DMS79 treated with DMSO at 0.1 percent for 48 hours (cell line): ENCODE measurements at regions not wholly inside any gene's neighbourhood (a gene's known extent, or its start where the extent isn't known, plus 50 kb on each side); places are given as distances from the start of the nearest gene placed in this dataset.
"Not testable (repeated sequence)": the region's sequence is repeated elsewhere in the genome, so short reads cannot be mapped to it uniquely, and the experiment has no call there.

Experiments
- DNase-seq: peaks from one replicate; lab custom pipeline; 2025; lab: John Stamatoyannopoulos, UW

DNA sequence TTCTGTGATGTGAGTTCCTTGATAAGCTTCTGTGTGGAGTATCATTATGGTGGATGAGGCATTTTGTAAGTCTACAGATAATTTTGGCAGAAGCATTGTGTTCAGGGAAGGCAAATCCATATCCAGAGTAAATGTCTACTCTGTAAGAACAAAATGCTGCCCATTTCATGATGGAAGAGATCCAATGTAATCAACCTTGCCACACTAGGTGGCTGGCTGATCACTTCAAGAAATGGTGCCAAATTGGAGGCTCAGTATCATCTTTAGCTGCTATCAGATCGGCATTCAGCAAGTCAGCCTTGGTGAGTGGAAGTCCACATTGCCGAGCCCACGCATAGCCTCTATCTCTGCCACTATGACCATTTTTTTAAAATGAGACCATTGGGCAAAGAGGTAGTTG, 565.8 kb upstream of the USP24 start:
- DNase-seq = no peak

DNA sequence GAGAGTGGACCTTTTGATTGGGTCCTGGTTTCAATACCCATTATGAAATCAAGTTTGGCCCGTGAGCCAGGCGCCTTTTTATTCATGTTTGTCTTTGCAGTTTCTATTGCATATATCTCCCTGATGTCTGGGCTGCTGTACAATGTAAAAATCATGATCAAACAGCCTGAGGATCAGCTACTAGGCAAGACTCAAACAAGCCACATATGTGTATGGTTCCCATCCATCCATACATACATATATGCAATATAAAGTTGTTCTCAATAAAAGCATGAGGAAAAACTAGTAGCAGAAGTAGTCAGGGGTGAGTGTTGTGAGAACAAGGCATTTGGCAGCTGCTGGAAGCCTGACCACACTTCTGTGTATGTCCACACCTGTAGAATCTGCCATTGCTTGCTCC, 562.4 kb upstream of the USP24 start:
- DNase-seq = no peak

DNA sequence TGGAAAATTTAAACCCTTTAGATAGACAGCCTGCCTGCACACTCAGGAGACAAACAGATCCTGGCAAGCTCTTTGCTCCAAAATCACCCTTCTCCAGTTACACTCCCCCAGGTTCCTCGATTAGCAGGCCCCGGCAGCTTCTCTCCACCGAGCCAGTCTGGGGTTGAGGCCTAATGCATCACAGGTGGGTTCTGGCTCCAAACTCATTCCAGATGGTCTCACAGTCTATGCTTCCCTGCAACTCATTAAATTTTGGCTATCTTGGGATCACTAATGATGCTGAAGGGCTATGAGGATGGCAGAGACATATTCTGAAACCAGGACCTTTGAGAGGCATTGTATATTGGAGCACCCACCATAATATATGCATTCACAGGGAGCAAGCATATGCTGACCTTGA, 559.8 kb upstream of the USP24 start:
- no peak for DNase-seq

DNA sequence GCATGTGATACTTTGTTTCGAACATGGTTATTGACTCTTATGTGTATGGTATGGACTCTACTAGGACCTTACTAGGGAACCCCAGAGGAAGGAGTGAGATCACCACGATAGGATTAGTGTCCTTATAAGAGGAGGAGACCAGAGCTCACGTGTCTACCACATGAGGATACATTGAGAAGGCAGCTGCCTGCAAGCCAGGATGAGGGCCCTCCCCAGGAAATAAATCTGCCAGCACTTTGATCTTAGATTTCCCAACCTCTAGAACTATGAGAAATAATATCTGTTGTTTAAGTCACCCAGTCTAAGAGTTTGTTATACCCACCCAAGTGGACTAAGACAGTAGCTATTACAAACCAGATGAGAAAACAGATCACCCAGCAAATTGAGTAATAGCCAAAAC, 559.3 kb upstream of the USP24 start:
- DNase-seq = no peak

DNA sequence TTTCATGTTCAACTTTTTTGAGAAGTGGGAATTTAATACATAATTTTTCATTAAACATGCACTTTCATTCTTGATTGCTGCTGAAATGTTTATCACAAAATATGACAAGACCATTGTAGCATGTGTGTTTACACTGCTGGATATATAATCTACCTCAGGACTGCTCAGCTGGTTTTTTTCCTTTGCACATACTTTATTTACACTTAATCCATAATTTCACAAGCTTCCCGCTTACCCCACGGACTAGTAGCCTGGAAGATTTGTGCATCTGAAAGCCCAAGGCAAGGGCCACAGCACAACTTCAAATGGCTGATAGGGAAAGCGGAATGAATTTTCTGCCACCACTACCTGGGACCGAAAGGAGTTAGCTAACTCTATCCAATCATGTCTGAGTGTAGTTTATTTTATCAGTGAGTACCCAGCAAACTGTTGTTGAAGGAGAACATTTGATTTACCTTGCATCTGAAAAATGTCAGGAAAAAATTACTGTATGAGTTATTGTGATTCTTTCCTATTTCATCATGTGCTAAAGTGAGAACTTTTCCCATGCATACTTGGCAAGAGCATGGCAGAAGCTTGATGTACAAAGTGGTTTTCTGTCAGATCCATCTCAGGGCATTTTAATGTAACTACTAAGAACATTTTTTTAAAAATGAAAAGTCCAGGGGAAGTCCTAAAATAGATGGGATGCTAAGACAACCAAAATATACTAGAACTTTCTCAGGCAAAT, 558.2 kb upstream of the USP24 start:
- DNase-seq = no peak

DNA sequence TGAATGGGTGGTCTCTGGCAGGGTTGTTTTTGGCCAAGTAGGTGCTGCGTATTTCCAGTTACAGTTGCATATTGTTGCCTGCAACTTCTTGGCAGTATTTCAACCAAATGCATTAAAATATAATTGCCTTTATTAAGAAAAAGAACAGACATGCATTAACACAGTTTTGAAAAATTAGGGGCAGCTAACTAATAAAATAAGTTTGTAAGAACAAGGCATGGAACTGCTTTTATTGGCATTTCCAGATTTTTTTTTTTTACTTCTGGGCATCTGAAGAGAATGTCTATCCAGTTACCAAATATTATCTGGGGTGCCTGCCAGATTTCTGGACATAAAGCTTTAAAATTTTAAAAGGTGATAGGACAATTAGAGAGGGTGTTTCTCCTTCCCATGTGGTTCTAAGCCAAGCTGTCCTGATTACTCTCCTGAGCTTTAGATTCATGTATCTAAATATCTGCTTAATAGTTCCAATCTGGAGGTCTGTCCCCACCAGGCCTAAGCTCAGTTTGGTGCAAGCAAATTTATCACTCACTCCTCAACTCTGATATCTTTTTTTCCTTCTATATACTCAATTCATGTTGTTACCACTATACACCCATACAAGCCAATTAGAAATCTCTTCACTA, 553.3 kb upstream of the USP24 start:
- DNase-seq = no peak

DNA sequence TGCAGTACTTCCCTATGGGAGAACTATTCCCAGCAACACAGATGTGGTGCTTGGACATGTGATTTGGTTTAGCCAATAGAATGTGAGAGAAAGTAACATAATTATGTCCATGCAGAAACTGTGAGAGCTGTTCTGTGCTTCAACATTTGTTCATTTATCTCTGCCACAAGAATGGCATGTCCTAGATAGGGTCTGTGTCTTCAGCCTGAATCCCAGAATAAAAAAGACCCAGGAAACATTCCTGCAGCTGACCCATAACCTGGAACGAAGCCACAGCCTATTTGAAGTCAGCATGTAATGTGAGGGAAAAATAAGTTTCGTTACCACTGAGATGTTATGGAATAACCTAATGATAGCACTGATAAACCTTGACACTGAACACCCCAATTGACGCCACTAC, 552.0 kb upstream of the USP24 start:
- DNase-seq = no peak

DNA sequence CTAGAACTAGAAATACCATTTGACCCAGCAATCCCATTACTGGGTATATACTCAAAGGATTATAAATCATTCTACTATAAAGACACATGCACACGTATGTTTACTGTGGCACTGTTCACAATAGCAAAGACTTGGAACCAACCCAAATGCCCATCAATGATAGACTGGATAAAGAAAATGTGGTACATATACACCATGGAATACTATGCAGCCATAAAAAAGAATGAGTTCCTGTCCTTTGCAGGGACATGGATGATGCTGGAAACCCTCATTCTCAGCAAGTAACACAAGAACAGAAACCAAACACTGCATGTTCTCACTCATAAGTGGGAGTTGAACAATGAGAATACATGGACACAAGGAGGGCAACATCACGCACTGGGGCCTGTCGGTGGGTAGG, 550.3 kb upstream of the USP24 start:
- DNase-seq = not testable (repeated sequence)

DNA sequence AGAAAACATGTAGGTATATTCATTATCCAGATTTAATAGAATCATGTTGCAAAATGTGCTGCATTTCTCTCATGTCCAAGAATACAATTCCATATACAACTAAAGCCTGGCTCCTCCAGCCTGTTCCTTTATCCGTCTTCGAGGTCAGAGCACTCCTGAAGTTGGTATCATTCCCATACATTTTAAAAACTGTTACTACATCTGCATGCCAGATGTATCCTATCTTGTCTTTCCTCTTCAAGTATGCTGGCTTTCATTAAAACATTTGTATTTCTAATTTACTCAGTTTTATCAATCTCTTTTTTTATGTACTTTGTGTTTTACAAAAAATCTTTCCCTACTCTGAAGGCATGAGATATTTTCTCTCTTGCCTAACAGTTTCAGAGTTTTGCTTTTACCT, 536.6 kb upstream of the USP24 start:
- DNase-seq = no peak

DNA sequence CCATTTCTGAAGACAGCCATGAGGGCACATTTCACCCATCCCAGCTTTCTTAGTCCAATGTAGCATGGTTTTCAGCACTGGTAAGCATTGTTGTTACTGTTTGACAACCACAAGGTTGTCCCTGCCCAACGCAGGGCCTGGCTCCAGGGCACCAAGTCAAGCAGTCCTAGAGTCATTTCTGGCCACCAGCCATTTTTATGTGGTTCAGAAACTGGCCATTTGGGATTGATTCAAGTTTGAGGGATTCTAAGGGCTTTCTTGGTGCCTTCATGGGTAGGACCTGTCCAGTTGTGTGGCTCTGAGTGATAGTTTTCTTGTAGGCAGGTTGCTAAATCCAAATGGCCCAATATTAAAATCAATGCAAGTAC, 535.4 kb upstream of the USP24 start:
- no peak for DNase-seq

DNA sequence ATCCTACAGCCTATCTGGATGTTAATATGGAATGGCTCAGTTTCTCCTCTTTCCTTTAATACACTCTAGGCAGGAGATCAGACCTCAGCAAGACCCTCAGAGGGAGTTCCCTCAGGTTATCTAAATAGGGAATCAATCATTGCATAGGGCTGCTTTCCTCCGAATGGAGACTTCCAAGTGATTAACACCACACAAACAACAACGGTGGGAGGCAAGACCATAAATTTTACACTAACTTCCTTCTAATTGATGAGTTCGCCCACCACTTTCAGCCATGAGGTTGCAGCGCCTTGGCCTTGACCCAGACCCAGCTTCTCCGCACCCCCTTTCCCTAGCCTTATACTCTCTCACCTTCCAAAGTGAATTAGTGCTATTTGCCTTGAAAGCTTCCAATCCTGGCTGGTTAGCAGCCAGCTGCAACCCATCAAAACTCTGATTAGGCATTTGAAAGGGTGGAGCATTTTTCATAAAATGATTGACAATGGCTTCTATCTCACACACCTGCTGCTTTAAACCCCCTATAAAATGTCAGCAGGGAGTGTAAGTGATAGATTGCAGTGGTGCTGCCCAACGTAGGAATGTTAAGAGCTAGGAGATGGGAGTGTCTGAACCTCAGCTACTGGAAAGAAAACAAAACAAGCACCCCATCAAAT, 534.9 kb upstream of the USP24 start:
- DNase-seq = no peak

DNA sequence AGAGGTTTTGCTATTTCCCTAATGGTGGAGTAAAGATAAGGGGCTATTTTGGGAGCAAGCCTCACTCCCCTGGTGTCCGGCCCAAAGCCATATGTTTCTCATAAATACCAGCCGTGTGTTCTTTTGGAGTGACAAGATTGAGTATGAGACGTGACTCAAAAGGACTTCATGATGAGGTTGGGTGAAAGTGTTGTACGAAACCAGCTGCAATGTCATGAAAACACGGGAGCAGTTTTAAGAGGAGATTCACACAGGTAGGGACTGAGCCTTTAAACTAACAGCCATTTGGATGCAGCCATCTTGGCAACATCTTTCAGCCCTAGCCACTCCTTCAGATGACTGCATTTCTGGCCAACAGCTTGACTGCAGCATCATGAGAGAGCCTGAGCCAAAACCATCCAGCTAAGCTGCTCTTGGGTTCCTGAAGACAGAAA, 532.3 kb upstream of the USP24 start:
- DNase-seq = no peak

DNA sequence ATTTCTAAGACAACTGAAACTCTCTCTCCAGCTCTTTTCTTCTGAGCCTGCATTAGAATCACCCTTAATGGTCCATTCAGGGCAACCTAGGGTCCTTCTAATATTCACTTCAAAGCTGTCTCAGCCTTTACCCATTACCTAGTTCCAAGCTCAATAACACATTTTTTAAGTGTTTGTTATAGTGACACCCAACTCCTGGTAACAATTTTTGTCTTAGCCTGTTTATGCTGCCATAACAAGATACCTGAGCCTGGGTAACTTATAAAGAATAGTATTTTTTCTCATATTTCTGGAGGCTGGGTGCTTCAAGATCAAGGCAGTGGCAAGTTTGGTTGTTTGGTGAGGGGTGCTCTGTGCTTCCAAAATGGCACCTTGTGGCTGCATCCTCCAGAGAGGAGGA, 531.5 kb upstream of the USP24 start:
- DNase-seq = no peak

DNA sequence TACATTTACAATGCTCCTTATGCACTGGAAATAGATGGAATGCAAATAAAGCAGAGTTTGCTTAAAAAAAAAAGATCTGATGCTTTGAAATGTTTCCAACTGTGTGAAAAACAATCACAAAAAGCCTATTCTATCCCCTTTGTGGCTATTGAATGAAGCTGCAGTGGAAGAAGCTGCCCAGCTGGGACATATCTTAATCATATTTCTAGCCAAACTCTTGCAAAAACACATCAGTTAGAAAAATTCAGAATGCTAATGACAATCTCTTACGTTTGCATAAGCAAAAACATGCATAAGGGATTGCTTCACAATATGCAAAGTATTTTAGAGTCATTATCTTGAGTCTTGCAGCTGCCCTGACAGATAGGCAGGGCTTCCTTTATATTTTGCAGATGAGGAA, 526.4 kb upstream of the USP24 start:
- DNase-seq = no peak

DNA sequence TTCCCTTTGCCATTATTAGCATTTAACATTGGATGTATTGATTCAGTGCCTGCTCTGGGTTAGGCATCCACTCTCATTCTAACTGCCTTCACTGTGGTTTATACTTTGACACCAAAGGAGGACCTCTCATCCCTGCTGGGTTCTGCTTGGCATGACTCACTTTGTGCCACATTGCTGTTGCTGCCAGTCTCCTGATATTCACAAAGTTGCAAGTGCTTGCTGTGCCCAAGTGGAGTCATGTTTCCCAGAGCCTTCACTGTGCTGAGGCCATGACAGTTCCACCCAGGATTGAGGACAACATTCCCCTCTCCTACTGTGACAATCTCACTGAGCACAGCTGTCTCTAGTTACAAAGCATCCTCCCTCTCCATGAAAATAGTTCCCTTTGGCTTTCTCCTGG, 519.9 kb upstream of the USP24 start:
- DNase-seq = no peak

DNA sequence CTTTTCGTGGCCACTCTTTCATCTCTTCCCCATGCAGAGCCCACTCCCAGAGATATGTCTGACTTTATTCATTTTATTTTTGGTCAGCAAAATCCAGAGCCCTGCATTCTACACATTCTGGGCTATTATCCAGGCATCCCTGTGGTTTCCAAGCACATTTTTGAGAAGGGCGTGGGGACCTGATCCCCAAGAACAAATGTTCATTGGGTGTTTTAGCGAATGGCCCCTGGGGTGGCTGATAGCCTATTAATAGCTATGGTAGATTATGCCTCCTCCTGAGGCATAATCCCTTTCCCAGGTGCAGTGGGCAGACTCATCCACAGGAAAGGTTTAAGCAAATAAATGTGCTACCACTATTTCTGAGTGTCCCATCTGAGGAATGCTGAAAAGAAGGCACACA, 511.8 kb upstream of the USP24 start:
- DNase-seq = no peak

DNA sequence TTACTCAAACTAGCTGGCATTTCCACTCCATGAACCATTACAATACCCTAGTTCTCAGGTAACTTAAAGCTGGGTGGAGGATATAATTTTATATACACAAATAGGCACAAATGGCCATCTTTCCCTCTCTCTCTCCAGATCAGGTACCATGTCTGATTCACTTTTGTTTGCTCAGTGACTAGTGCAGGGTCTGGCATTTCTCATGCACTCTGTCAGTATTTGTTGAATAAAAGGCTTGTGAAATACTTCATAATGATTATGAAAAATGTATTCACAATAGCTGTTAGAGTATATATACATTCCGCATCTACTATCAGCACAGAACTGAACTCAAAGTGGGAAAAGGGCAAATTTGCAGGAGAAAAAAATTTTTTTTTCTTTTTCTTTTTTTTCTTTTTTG, 510.2 kb upstream of the USP24 start:
- no peak for DNase-seq

DNA sequence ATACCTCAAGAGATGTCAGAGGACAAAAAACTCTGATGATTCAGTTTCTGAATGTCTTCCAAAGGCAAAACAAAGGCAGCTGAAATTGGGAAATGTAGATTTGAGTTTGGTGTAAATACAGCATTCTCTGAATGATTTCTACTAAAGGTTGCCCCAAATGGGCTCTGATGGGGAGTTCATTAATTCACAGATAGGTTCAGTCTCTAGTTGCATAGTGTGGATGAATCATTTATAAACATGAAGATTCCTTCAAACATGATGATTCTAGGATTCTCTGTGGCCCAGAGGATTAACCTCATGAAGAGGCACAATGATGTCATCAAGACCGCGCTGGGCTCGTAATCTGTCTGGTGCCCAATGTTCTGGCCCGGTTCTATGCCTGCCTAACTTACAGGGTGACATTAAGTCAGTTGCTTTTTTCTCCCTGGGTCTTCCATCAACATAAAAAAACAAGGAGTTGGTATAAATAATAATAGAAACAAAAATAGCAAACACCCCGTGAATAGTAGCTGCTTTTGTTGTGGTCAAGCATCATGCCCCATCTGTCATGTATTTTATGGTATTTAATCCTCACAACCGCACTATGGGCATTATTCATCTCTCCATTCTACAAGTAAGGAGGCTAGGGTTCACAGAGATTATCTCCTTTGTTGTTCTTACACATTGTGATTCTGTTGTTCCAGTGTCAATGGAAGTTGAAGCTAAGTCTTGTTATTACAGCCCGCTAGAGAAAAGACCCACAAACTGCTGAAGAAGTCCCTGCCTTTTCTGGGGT, 509.6 kb upstream of the USP24 start:
- no peak for DNase-seq

DNA sequence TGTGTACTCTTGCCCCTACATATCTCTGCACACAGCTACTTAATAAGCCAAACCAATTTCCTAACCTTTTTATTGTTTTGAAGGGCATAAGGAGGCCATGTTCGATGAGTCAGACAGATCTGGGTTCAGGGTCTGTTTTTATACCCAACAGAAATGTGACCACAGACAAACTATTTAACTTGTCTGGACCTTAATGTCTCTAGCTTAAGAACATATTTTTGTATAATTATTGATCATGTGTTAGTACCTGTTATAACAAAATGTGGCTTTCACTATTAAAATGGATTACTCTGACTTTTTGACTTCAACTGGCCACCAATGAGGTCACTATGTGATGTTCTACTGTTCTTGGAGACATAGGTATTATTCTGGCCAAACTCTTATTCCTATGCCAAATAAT, 507.8 kb upstream of the USP24 start:
- no peak for DNase-seq

DNA sequence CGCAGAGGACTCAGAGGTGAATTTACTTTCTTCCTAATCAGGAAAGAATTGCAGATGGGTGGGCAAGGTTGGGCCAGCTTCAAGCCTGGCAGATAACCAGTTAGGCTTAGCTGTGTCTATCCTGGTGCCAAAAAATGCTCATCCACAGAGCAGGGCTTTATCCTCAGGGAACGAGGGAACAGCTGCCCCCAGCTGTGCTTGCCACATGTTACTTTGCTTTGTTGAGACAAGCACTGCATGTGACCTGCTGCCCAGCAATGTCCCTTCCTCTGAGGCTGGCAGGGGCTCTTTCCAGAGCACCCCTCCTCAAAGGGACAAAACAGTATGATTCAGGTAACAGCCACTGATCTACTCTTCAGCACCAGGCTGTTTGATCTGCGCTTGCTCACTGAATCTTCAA, 505.1 kb upstream of the USP24 start:
- DNase-seq = no peak

DNA sequence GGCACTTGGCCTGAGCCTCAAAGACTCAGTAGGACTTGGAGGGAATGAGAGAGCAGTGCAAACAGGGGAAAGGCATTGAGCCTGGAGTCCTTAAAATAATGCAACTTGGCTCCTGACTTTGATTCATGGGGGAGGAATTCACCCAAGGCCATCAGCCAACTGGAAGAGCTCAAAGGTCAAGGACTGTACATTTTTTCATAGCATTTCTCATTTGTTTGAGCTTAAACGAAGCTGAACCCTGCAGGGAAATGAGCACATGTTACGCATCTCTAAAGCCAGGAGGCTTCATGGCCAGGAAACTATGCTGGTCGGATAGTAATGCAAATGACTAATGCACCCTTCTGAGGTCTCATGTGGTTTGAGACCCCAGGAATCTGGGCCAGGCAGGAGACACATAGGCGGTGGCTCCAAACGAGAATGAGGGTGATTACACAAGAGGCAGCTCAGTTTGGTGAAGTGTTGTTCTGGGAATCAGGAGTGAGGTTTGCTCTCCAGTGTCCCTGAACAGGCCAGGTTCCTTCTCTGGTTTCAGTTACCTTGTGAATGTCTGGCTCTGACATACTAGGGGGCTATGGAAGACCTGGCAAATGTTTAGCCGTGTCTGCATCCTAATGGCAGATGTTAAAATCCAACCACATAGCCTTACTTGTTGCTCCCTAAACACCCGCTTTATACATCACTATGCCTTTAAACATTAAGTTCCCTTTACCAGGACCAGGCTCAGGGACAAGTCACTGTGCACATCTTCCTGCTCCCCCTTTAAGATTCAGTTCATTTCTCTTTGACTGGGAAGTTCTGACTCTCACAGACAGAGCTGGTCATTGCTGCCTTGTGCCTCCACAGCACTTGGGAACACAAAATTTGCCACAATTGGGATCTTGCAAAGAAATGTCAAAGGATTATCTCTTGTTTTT, 503.9 kb upstream of the USP24 start:
- DNase-seq = peak; percentile 43

DNA sequence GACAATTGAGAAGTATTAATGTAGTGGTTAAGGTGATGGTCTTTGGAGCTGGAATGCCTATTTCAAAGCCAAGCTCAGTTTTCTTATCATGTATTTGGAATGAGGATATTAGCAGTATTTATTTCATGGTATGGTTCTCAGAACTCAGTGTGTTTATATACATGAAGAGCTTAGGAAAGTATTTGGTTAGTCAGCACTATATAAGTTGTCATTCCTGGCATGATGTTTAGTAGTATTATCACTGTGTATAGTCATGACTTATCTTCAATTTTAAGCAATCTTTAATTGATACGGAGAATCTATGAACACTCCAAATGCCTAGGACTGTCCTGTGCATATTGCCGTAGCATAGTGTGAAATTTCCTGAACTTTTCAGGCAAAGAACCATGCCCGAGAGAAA, 501.9 kb upstream of the USP24 start:
- DNase-seq = no peak
